ENCODE measurements at regions not wholly inside any gene's neighbourhood (a gene's known extent, or its start where the extent isn't known, plus 50 kb on each side); places are given as distances from the start of the nearest gene placed in this dataset.

- Mint-ChIP-seq H3K27me3 (ENCODE audit: unreplicated experiment) (no peaks in the 10 kb centered on the region), H3K4me3 (ENCODE audit: unreplicated experiment) (no peak overlapping the region), H3K4me1 (ENCODE audit: unreplicated experiment) (no peaks in the 10 kb centered on the region), H3K9me3 (ENCODE audit: unreplicated experiment) (no peaks in the 10 kb centered on the region), H3K36me3 (ENCODE audit: low read depth, unreplicated experiment) (no peaks in the 10 kb centered on the region), H3K27ac (ENCODE audit: unreplicated experiment) (no peak overlapping the region)
- no peak for DNase-seq (ENCODE audit: low spot score)
- TF ChIP-seq, protein P1, sequence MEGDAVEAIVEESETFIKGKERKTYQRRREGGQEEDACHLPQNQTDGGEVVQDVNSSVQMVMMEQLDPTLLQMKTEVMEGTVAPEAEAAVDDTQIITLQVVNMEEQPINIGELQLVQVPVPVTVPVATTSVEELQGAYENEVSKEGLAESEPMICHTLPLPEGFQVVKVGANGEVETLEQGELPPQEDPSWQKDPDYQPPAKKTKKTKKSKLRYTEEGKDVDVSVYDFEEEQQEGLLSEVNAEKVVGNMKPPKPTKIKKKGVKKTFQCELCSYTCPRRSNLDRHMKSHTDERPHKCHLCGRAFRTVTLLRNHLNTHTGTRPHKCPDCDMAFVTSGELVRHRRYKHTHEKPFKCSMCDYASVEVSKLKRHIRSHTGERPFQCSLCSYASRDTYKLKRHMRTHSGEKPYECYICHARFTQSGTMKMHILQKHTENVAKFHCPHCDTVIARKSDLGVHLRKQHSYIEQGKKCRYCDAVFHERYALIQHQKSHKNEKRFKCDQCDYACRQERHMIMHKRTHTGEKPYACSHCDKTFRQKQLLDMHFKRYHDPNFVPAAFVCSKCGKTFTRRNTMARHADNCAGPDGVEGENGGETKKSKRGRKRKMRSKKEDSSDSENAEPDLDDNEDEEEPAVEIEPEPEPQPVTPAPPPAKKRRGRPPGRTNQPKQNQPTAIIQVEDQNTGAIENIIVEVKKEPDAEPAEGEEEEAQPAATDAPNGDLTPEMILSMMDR (IDR thresholded peaks at IDR 0.05; ENCODE audit: unreplicated experiment): no peak
These were observed 77.4 kb upstream of the ARHGAP28 start for GRCh38 chr18:6652098-6652497.

DNA sequence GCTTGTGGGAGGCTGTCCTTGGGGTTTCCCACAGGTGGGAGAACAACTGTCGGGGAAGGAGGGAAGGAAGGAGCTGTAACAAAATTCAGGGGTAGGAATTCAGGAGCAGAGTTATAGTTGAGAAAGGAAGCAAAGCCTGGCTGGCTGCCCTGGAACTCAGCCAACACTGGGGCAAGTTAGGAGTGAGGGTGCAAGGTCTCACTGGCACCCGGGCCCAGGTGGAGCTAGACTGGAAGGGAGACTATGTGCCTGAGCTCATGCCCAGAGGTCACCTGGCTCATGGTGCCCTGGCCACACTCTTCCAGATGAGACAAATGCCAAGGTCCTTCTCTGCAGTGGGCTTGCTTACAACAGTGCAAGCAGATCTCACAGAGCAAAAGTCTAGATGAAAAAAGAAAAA lies 75.6 kb upstream of the ARHGAP28 start:
- Mint-ChIP-seq H3K4me3 (ENCODE audit: unreplicated experiment) (no peak overlapping the region), H3K27me3 (ENCODE audit: unreplicated experiment) (no peaks in the 10 kb centered on the region), H3K4me1 (ENCODE audit: unreplicated experiment) (no peaks in the 10 kb centered on the region), H3K36me3 (ENCODE audit: low read depth, unreplicated experiment) (no peaks in the 10 kb centered on the region), H3K27ac (ENCODE audit: unreplicated experiment) (no peak overlapping the region), H3K9me3 (ENCODE audit: unreplicated experiment) (no peaks in the 10 kb centered on the region)
- no peak for DNase-seq (ENCODE audit: low spot score)
- TF ChIP-seq, protein P1 (IDR thresholded peaks at IDR 0.05; ENCODE audit: unreplicated experiment): no peak

- Mint-ChIP-seq H3K36me3 (ENCODE audit: low read depth, unreplicated experiment) (no peaks in the 10 kb centered on the region), H3K4me3 (ENCODE audit: unreplicated experiment) (no peak overlapping the region)
These were observed 69.4 kb upstream of the ARHGAP28 start for GRCh38 chr18:6659963-6660725.

DNA sequence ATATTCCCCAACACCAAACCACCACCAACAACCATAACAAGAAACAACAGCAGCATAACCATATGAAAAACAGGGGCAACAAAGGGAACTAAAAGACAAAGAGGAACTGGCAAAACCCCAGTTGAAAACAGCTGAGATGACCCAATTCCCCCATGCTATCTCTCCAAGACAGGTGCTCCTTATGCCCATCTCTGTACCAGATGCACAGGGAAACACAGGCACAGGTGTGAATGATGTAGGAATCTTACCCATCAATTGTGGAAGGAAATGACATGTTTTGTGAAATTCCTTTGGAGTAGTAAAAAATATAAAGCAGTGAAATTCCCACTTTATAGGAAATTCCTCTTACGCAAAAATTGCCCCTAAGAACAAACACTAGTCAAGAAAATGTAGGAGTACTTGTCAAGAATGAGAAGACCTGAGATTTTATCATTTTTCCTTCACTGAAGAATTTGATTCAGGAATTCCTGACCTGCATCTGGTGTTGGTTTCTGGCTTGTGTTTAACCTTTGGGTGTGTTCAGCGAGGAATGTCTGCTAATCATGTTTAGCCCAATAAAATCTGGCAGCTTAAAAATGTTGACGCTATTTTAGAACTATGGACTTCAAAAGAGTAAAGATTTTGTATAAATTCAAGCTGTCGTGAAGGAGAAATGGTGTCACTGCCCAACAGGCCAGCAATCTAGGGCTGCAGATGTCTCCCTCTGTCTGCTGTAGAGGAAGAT lies 67.7 kb upstream of the ARHGAP28 start:
- DNase-seq (ENCODE audit: low spot score): no peak
- H3K4me3 Mint-ChIP-seq (ENCODE audit: unreplicated experiment): no peak overlapping the region
- TF ChIP-seq, protein P1 (IDR thresholded peaks at IDR 0.05; ENCODE audit: unreplicated experiment): no peak
- H3K27me3 Mint-ChIP-seq (ENCODE audit: unreplicated experiment): no peaks in the 10 kb centered on the region
- no peaks in the 10 kb centered on the region for H3K9me3 Mint-ChIP-seq (ENCODE audit: unreplicated experiment)
- peaks cover 2% of the 10 kb centered on the region for H3K4me1 Mint-ChIP-seq (ENCODE audit: unreplicated experiment)
- no peak overlapping the region for H3K27ac Mint-ChIP-seq (ENCODE audit: unreplicated experiment)
- H3K36me3 Mint-ChIP-seq (ENCODE audit: low read depth, unreplicated experiment): no peaks in the 10 kb centered on the region

More at GRCh38 chr18:6659963-6660725, 69.4 kb upstream of the ARHGAP28 start:
- DNase-seq (ENCODE audit: low spot score): no peak
- no peaks in the 10 kb centered on the region for H3K9me3 Mint-ChIP-seq (ENCODE audit: unreplicated experiment)
- peaks cover 2% of the 10 kb centered on the region for H3K4me1 Mint-ChIP-seq (ENCODE audit: unreplicated experiment)
- TF ChIP-seq, protein P1 (IDR thresholded peaks at IDR 0.05; ENCODE audit: unreplicated experiment): no peak
- H3K27me3 Mint-ChIP-seq (ENCODE audit: unreplicated experiment): no peaks in the 10 kb centered on the region
- no peak overlapping the region for H3K27ac Mint-ChIP-seq (ENCODE audit: unreplicated experiment)
